GM18511 (cell line): ENCODE measurements at regions not wholly inside any gene's neighbourhood (a gene's known extent, or its start where the extent isn't known, plus 50 kb on each side); places are given as distances from the start of the nearest gene placed in this dataset.
"Not testable (repeated sequence)": the region's sequence is repeated elsewhere in the genome, so short reads cannot be mapped to it uniquely, and the experiment has no call there.

Experiments
- ATAC-seq: cut with Tn5 transposase; IDR thresholded peaks from one replicate; pipeline ENCODE4 v1.9.1; 2021; ENCODE audit warnings: mild to moderate bottlenecking, moderate library complexity; ENCODE audit not compliant: unreplicated experiment

DNA sequence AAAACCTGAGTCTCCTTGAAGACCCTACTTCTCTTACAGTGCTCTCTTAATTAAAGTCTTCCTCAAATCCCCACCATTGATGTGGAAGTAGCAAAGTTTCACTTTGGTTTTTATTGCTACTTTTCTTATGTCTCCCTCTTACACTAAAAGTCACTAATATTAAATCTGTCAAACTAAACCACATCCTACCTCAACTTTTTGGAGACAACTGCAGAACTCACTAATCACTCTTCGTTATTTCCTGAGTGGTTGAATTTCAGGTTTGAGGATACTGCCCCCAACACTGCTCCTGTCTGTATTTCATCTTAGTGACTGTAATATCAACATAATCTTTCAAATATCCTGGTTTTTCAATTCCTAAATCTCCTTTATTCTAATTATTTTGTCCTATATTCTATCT is 213.0 kb upstream of the PDE3A start:
- no peak for ATAC-seq

DNA sequence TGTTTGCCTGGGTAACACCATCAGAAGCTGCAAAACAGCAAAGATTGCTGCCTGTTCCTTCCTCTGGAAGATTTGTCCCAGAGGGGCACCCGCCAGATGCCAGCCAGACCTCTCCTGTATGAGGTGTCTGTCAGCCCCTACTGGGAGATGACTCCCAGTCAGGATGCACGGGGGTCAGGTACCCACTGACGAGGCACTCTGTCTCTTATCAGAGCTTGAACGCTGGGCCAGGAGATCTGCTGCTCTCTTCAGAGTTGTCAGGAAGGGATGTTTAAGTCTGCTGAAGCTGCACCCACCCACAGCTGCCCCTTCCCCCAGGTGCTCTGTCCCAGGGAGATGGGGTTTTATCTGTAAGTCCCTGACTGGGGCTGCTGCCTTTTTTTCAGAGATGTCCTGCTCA is 207.4 kb upstream of the PDE3A start:
- not testable (repeated sequence) for ATAC-seq

DNA sequence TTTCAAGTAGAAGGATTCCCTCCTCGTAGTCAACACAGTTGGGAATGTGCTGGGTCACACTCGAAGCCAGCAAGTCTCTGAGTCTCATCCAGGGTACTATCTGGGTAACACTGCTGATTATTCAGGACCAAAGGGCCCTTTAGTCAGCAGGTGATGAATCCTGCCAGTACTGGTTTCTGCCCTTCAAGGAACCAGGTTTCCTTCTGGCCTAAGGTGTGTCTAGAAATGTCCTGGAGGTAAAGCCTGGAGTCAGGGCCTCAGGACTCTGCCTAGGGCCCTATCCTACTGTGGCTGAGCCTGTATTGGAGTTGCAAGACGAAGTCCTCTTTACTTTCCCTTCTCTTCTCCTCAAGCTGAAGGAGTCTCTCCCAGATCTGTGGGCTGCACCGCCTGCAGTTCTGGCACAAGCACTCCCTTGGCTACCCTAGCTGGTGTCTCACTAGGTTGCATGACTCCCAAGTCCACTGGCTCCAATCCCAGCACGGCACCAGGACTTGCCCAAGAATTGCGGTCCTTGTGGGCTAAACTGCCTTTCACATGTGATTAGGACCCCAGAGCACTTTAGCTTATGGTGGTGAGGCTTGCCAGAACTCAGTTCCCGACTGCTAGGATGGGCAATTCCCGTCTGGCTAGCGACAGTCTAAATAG is 193.7 kb upstream of the PDE3A start:
- ATAC-seq, result no peak

DNA sequence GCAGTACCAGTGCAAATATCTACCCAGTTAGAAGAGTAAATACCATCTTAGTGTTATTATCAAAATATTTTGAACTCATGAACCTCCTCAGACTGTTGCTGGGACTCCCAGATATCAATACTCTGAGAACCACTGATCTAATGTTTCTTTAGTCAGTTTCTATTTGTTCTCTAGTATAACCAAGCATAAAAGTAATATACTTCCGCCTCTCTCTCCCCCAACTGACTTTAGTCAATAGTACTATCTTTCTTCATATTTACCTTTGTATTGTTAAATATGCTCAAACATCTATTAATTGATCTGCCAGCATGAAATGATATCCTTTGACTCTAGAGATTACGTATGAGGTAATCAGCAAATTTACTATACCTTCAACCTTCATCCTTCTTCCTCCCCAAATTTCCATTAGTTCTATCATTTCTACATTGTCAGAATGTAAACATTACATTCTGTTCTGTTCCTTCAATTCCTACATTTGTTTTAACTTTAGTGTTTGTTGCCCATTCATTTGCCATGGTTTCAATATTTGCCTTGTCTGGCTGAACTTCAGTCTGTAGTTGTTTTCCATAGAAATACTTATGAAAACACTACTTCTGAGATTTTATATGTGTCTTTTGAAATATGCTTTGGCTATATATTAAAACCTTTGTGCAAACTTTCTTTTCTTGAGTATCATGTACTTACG is 192.5 kb upstream of the PDE3A start:
- no peak for ATAC-seq

DNA sequence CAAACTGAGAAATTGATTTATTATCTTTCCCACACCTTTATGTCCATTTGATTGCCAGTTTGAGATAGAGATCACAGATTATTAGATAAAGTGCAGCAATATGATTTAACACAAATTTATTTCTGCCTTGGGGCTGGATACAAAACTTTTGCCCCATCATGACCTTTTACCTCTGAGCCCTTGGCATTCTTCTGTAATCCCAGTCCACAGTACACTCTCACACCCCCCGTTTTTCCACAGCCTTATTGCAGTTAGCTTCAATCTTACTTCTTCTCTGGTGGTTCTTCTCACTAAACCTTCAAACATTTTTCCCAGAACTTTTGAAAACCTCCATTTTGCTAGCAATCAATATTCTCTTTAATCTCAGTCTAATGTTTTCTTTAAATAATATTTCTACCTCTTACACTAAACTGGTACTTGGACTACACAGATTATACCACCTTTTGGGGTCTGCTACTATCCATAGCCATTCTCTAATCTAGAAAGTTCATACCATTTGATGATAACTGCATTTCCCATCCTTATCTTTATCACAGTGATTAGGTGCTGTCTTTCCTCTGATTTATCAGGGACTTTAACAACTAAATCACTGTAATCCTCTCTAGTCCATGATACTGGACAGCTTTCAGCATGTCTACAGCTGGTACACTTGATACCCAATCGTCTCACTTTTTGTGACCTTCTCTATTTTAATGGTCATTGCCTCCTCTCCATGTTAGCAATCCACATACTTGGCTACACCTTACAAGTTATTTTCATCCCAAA is 186.7 kb upstream of the PDE3A start:
- ATAC-seq, result no peak

DNA sequence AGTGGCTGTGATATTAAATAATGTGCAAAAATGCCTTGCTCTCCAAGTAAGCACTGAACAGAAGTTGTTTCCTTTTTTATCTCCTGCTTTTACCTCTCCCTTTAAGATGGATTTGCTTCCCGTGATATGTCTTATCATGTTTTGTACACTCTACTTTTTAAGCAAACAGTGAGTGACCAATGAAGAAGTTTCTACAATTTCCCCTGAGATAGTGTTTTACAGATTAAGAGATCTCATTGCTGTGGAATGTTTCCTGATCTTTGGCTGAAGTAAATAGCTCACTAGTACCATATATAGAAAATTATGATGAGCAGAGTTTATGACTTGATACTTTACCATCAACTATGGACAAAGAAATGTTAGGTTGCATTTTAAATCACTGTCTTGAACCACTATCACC is 184.8 kb upstream of the PDE3A start:
- no peak for ATAC-seq

DNA sequence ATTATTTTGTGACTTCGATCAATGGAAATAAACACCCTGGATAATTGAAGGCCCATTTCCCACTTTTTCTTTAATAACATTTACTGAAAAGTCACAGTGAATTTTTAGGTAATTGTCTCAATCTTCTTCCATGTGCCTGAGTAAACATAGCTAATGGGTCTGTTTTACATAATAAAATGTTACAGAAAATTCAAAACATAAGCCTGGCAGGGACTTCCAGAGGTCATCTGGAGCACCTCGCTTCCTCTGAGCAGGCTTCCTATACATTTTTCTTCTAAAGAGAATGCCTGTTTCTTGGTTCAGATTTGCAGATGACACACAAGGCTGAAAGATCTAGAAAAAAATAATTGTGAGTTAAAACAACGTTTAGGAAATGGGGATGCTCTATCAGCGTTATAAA is 183.8 kb upstream of the PDE3A start:
- no peak for ATAC-seq

DNA sequence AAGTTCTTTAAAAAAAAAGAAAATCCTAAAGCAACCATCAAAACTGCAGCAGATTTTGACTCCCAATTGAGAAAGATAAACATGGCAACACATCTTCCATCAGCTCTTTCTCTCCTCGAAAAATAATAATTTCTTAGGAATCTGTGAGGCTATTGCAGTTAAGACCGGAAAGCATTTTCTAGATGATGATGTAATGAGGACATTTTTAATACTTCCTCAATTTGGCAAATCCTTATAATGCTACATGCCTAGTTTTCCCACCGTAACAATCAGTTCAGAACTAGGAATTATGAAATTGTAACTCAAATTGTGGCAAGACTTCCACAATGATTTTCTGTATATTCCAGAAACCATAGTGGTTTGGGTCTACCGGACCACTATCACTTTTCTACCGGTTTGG is 180.9 kb upstream of the PDE3A start:
- no peak for ATAC-seq

DNA sequence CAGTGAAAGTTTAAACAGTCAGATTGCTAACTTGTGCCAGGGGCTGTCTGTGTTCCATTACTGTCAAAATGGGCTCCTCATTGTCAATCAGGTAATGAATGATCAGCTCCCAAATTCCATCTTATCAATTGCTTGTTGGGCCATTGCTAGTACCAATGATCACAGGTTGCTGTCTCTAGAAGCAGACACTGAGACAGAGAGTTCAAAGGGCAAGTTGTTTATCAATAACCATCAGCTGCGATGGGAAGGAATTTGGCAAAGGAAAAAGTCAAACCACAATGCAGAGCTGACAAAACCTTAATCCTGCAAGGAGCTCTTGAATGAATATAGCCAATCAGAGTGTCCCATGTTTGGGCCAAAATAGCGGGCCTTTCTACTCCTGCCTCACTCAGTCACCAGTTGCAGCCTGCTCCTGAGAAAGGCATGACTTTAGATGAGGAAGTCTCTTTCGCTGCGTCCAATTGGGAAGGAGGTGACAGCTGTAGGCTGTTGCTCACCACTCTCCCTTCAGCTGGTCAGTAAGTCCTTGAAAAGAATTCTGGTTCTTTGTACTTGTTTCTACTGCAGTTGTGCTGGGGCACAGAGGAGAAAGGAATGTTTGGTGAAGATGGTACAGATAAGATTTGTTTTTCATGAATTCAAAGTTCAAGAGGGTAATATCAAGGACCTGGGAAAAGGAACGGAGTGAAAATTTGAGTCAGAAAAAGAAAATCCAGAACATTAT is 179.2 kb upstream of the PDE3A start:
- ATAC-seq, result no peak

DNA sequence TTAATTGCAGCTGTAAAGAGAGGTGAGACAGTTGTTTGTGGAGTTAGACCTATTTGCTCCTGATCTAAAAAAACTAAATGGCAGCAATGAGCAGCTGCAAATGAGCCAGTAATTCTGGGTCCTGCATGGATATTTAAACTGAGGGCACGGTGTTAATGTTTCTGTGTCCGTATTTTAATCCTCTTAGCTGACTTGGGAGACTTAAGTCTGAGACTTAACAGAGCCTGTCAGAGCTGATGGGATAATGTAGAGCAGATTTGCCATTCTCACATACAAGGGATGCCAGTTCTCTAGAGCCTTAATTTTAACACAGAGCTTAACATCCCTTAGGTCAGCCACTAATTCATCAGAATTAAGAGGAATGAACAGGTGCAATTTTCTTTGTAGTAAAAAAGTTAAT is 178.6 kb upstream of the PDE3A start:
- no peak for ATAC-seq

DNA sequence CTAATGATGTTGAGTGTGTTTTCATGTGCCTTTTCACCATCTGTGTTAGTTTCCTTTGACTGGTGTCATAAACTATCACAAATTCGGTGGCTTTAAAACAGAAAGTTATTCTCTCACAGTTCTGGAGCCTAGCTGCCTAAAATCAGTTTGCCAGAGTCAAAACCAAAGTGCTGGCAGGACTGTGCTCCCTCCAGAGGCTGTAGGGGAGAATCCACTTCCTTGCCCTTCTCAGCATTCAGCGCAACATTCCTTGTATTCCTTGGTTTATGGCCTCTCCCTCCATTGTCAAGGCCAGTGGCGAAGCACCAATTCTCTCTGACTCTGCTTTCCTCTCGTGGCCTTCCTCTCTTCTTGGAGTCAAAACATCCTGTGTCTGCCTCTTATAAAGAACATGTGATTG is 174.2 kb upstream of the PDE3A start:
- ATAC-seq, result no peak

DNA sequence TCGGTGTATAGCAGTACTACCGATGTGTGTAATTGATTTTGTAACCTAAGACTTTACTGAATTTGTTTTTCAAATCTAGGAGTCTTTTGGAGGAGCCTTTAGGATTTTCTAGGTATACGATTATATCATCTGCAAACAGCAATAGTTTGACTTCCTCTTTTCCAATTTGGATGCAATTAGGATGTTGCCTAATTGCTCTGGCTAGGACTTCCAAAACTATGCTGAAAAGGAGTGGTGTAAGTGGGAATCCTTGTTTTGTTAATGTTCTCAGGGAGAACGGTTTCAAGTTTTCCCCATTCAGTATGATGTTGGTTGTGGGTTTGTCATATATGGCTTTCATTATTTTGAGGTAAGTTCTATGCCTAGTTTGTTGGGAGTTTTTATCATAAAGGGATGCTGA is 171.6 kb upstream of the PDE3A start:
- ATAC-seq, result no peak

DNA sequence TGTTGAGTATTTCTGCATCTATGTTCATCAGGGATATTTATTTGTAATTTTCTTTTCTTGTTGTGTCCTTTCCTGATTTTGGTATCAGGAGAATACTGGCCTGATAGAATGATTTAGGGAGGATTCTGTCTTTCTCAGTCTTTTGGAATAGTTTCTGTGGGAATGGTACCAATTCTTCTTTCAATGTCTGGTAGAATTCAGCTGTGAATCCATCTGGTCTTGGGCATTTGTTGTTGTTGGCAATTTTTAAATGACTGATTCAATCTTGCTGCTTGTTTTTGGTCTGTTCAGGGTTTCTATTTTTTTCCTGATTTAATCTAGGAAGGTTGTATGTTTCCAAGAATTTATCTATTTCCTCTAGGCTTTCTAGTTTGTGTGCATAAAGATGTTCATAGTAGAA is 170.9 kb upstream of the PDE3A start:
- no peak for ATAC-seq

DNA sequence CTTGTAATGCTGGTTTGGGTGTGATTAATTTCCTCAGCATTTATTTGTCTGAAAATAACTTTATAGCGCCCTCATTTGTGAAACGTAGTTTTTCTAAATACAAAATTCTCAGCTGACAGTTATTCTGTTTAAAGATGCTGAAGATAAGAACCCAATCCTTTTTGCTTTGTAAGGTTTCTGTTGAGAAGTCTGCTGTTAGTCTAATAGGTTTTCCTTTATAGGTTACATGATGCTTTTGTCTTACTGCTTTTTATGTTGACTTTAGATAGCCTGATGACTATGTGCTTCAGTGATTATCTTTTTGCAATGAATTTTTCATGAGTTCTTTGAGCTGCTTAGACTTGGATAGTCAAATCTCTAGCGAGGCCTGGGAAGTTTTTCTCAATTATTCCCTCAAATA is 168.6 kb upstream of the PDE3A start:
- ATAC-seq, result no peak

DNA sequence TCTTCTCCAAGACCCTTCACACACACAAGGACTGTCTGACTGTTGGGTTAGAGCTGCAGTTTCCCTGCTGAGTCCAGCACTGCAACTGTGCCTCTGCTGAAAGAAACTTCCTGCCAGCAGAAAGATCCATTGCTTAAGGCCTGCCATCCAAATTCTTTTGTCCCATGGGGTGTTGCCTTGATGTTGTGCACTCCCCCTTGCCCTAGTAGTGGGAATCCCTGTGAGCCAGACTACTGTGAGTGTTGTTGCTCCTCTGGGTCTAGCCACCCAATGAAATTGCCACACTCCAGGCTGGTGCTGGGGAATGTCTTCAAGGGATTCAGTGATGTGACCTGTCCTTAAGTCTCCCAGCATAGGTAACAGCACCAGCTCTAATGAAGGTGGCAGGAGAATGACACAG is 166.6 kb upstream of the PDE3A start:
- ATAC-seq, result no peak

DNA sequence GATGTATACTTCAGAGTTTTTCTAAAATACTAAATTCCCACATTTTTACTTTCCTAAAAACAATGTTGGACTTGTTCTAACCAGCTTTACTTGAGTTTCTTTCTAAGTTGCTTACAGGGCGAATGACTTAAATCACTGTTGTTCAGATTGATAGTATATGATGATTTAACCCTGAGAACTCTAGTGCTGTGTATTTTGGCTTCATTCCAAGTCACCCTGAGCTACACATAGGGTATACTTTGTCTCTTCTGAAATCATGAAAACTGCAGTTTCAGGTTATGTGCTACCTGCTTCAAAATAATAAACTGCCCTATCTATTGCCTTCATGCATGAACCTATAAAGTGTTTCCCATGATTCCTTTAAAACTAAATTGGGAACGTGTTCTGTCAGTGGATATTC is 162.5 kb upstream of the PDE3A start:
- no peak for ATAC-seq

DNA sequence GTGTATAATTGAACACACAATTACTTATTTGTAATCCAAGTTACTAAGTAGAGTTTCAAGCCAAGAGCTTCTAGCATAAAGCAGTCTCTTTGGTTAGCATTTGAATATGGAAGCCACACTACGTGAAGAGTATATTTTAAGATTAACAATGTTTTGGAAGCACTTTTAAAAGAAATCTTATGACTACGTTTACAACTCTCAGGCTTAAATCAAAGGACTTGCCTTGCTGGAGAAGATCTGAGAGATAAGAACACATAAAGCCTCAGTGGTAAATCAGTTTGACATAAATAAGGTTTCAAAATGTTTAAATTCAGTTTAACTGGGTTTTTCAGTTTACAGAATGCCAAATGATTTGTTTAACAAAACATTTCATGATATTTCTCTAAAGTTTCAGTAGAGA is 161.9 kb upstream of the PDE3A start:
- no peak for ATAC-seq

DNA sequence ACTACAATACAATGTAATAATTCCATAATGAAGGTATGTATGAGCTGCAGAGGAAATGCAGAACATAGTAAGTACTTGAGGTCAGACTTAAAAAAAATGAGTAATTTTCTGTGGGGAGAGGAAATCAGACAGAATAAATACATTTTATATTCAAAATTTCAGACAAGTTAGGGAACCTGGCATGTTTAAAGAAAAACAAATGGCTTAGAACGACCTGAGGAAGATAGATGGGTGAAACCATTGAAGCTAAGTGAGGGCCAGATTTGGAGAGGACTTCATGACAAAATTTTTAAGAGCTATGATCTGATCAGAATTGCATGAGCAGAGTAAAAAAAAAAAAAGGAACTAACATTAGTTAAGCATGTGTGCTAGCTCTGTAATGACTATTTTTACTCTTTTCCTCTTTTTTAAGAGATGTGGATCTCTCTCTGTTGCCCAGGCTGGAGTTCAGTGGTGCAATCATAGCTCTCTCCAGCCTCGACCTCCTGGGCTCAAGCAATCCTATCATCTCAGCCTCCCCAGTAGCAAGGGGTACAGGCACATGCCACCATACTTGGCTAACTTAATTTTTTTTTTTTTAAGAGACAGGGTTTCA is 157.6 kb upstream of the PDE3A start:
- ATAC-seq, result no peak

DNA sequence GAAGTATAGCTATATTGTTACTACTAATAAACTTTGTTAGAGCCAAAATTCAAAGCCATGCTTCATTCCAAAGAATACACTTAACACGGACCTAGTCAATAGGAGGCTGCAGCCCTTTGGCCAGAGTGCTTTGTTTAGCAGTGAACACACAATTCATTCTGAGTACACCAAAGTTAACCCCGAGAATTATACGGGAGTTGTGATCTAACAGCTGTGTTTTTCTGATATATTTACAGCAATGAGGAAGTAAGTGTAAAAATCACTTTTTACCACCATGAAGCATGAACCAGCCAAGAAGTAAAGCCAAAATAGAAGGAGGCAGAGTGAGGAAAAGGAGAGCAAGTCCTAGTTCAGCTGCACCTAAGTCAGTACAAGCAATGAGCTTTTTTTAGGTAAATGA is 156.8 kb upstream of the PDE3A start:
- ATAC-seq, result no peak

DNA sequence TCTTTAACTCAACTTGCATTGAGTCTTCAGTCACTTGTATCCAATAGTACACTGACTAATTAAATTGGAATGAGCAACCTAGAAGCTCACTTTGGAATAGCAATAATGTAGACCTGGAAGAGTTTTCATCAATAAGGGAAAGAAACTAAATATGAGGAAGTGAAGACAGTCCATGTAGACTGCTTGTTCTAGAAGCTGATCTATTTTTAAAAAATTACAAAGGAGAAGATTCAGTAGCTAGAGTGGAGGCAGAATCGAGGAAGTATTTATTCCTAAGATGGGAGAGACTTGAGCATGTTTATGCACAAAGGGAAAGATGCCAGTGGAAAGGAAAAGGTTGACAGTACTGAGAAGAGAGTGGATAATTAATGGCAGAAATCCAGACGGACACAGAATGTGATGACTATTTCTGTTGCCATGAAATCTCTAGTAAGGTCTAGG is 156.3 kb upstream of the PDE3A start:
- ATAC-seq, result no peak
